ENCODE measurements at regions not wholly inside any gene's neighbourhood (a gene's known extent, or its start where the extent isn't known, plus 50 kb on each side); places are given as distances from the start of the nearest gene placed in this dataset.

- CTCF ChIA-PET, result no interaction called here
- Histone ChIP-seq H3K27me3 (ENCODE audit: control insufficient read depth, insufficient read depth, low read length) (no peaks in the 10 kb centered on the region), H3K4me3 (ENCODE audit: low read depth in 2 of 2, low read length in 2 of 2) (no peak overlapping the region), H3K4me1 (ENCODE audit: control insufficient read depth, insufficient read depth, low read length) (no peaks in the 10 kb centered on the region), H3K27ac (ENCODE audit: low read length) (no peak overlapping the region), H3K9me3 (ENCODE audit: control insufficient read depth, insufficient read depth, low read depth, low read length) (no peaks in the 10 kb centered on the region), H3K36me3 (ENCODE audit: control insufficient read depth, insufficient read depth, low read length) (no peaks in the 10 kb centered on the region)
- DNase-seq (ENCODE audit: low read depth, low spot score), result no peak
- ATAC-seq, result no peak
- no TSS peak for BruUV-seq (replicated peaks)
- in situ Hi-C loops (cut with HindIII; ENCODE audit: low pct_unique_long_range_greater_than_20kb, low sequenced_read_pairs) (no loop called here), intact Hi-C loops (cut with micrococcal nuclease; ENCODE audit: unreplicated experiment) (loop anchor here (2.0 kb wide), 1 partner anchor 1005 kb away; no protein-coding TSS in a partner anchor)
- POLR2A ChIA-PET, result no interaction called here
- TF ChIP-seq SIN3A (IDR thresholded peaks at IDR 0.05; ENCODE audit: borderline replicate concordance, insufficient read depth, low read depth, low read length) (no peak), POLR2AphosphoS5 (IDR thresholded peaks at IDR 0.05; ENCODE audit: low read depth, low read length) (no peak), TCF7L2 (IDR thresholded peaks at IDR 0.05; ENCODE audit: low read depth, low read length) (no peak), CTCF (IDR thresholded peaks at IDR 0.05) (no peak)
- TF ChIP-seq, protein P1, sequence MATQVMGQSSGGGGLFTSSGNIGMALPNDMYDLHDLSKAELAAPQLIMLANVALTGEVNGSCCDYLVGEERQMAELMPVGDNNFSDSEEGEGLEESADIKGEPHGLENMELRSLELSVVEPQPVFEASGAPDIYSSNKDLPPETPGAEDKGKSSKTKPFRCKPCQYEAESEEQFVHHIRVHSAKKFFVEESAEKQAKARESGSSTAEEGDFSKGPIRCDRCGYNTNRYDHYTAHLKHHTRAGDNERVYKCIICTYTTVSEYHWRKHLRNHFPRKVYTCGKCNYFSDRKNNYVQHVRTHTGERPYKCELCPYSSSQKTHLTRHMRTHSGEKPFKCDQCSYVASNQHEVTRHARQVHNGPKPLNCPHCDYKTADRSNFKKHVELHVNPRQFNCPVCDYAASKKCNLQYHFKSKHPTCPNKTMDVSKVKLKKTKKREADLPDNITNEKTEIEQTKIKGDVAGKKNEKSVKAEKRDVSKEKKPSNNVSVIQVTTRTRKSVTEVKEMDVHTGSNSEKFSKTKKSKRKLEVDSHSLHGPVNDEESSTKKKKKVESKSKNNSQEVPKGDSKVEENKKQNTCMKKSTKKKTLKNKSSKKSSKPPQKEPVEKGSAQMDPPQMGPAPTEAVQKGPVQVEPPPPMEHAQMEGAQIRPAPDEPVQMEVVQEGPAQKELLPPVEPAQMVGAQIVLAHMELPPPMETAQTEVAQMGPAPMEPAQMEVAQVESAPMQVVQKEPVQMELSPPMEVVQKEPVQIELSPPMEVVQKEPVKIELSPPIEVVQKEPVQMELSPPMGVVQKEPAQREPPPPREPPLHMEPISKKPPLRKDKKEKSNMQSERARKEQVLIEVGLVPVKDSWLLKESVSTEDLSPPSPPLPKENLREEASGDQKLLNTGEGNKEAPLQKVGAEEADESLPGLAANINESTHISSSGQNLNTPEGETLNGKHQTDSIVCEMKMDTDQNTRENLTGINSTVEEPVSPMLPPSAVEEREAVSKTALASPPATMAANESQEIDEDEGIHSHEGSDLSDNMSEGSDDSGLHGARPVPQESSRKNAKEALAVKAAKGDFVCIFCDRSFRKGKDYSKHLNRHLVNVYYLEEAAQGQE (IDR thresholded peaks at IDR 0.05; ENCODE audit: insufficient read depth in 1 of 2, low read depth in 2 of 2, low read length in 1 of 2), result no peak
These were observed 257.3 kb upstream of the PLEKHG7 start for GRCh38 chr12:92445253-92446082.

GRCh38 chr12:92444763-92445162 is 258.0 kb upstream of the PLEKHG7 start:
- no peak for ATAC-seq
- ChIA-PET POLR2A (no interaction called here), CTCF (no interaction called here)
- in situ Hi-C loops (cut with HindIII; ENCODE audit: low pct_unique_long_range_greater_than_20kb, low sequenced_read_pairs), result no loop called here
- intact Hi-C loops (cut with micrococcal nuclease; ENCODE audit: unreplicated experiment), result no loop called here
- H3K36me3 ChIP-seq (ENCODE audit: control insufficient read depth, insufficient read depth, low read length), result no peaks in the 10 kb centered on the region
- DNase-seq (ENCODE audit: low read depth, low spot score), result no peak
- no peaks in the 10 kb centered on the region for H3K9me3 ChIP-seq (ENCODE audit: control insufficient read depth, insufficient read depth, low read depth, low read length)
- H3K27ac ChIP-seq (ENCODE audit: low read length), result no peak overlapping the region
- no peak overlapping the region for H3K4me3 ChIP-seq (ENCODE audit: low read depth in 2 of 2, low read length in 2 of 2)
- H3K4me1 ChIP-seq (ENCODE audit: control insufficient read depth, insufficient read depth, low read length), result no peaks in the 10 kb centered on the region
- TF ChIP-seq CTCF (IDR thresholded peaks at IDR 0.05) (no peak), SIN3A (IDR thresholded peaks at IDR 0.05; ENCODE audit: borderline replicate concordance, insufficient read depth, low read depth, low read length) (no peak), POLR2AphosphoS5 (IDR thresholded peaks at IDR 0.05; ENCODE audit: low read depth, low read length) (no peak), TCF7L2 (IDR thresholded peaks at IDR 0.05; ENCODE audit: low read depth, low read length) (no peak)
- TF ChIP-seq, protein P1 (IDR thresholded peaks at IDR 0.05; ENCODE audit: insufficient read depth in 1 of 2, low read depth in 2 of 2, low read length in 1 of 2), result no peak
- H3K27me3 ChIP-seq (ENCODE audit: control insufficient read depth, insufficient read depth, low read length), result no peaks in the 10 kb centered on the region
- no TSS peak for BruUV-seq (replicated peaks)
